ENCODE measurements at regions not wholly inside any gene's neighbourhood (a gene's known extent, or its start where the extent isn't known, plus 50 kb on each side); places are given as distances from the start of the nearest gene placed in this dataset.

GRCh38 chr7:94289071-94289470 lies 105.6 kb upstream of the COL1A2 start:
- TF ChIP-seq EZH2 (IDR thresholded peaks at IDR 0.05; ENCODE audit: low read depth, low read length, severe bottlenecking) (no peak), BRCA1 (IDR thresholded peaks at IDR 0.05; ENCODE audit: low read depth, low read length) (no peak), EP300 (IDR thresholded peaks at IDR 0.05; ENCODE audit: borderline replicate concordance in 1 of 2, low read depth in 2 of 2, low read length in 2 of 2) (no peak), CTCF (IDR thresholded peaks at IDR 0.05; ENCODE audit: control extremely low read depth in 1 of 3, insufficient read depth in 1 of 3, low read depth in 1 of 3, low read length in 3 of 3) (peak; percentile 70 to 97 (median 97)), SIN3A (conservative IDR thresholded peaks at IDR 0.05 in 1 of 2, IDR thresholded peaks at IDR 0.05 in 1 of 2; ENCODE audit: low read depth in 1 of 2, low read length in 2 of 2) (0 out of 4 replicates have a peak, but pooled peaks of 1 of the 2 experiments have one; percentile 31)

Data from H1 (cell line).